ENCODE measurements at regions not wholly inside any gene's neighbourhood (a gene's known extent, or its start where the extent isn't known, plus 50 kb on each side); places are given as distances from the start of the nearest gene placed in this dataset.

DNA sequence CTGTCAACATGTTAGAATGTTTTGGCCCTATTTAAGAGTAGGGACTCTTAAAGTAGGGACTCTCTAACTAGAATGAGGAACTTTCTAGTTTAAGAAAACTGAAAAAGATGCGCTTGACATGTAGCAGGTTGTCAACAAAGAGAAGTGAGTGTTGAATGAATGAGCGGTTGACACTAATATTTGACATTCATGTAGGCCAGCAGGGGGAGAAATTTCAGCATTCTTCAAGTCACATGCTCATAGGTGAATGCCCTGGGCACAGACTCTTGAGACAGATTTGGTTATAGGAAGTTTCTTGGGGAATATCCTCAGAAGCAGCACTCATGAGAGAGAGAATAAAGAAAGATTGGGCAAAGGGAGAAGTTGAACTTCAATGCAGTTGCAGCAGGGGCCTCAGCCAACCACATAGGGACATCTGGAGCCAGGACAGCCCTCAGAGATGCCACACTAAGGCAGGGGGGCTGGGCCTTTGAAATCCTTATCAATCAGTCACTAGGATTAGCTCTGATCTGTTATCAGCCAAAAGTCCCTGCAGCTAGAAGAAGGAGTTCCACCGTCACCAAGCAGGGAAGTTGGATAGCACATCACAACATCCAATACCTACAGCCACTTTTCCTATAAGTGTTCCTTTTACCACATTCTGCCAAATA, 145.1 kb upstream of the FKBP1C start:
- TF ChIP-seq CTCF (IDR thresholded peaks at IDR 0.05; ENCODE audit: insufficient read depth, low read length, severe bottlenecking): no peak
- H3K27me3 ChIP-seq (ENCODE audit: control insufficient read depth, insufficient read depth, low read length): no peaks in the 10 kb centered on the region
- H3K4me3 ChIP-seq (ENCODE audit: low read depth, low read length): no peak overlapping the region
- no peaks in the 10 kb centered on the region for H3K36me3 ChIP-seq (ENCODE audit: control insufficient read depth, insufficient read depth, low read length)
- FAIRE-seq (no peak), DNase-seq (ENCODE audit: low read depth) (peak; percentile 12)

- FAIRE-seq (no peak), DNase-seq (ENCODE audit: low read depth) (no peak)
- Histone ChIP-seq H3K4me3 (ENCODE audit: low read depth, low read length) (no peak overlapping the region), H3K27me3 (ENCODE audit: control insufficient read depth, insufficient read depth, low read length) (no peaks in the 10 kb centered on the region), H3K36me3 (ENCODE audit: control insufficient read depth, insufficient read depth, low read length) (no peaks in the 10 kb centered on the region)
- no peak for TF ChIP-seq CTCF (IDR thresholded peaks at IDR 0.05; ENCODE audit: insufficient read depth, low read length, severe bottlenecking)
These were observed 116.3 kb upstream of the FKBP1C start for GRCh38 chr6:63094947-63095346.

- TF ChIP-seq CTCF (IDR thresholded peaks at IDR 0.05; ENCODE audit: insufficient read depth, low read length, severe bottlenecking): no peak
- no peak for FAIRE-seq
- DNase-seq (ENCODE audit: low read depth): no peak
- Histone ChIP-seq H3K27me3 (ENCODE audit: control insufficient read depth, insufficient read depth, low read length) (no peaks in the 10 kb centered on the region), H3K4me3 (ENCODE audit: low read depth, low read length) (no peak overlapping the region), H3K36me3 (ENCODE audit: control insufficient read depth, insufficient read depth, low read length) (no peaks in the 10 kb centered on the region)
These were observed 114.0 kb upstream of the FKBP1C start for GRCh38 chr6:63097222-63097621.

DNA sequence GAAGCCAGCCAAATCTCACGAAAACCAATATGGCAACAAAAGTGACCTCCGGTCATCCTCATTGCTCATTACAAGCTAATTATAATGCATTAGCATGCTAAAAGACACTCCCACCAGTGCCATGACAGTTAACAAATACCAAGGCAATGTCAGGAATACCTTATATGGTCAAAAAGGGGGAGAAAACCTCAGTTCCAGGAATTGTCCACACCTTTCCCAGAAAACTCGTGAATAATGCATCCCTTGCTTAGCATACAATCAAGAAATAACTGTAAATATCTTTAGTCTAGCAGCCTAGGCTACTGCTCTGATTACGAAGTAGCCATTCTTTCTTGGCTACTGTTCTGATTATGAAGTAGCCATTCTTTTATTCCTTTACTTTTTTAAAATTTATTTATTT, 112.5 kb upstream of the FKBP1C start:
- H3K27me3 ChIP-seq (ENCODE audit: control insufficient read depth, insufficient read depth, low read length): no peaks in the 10 kb centered on the region
- no peaks in the 10 kb centered on the region for H3K36me3 ChIP-seq (ENCODE audit: control insufficient read depth, insufficient read depth, low read length)
- H3K4me3 ChIP-seq (ENCODE audit: low read depth, low read length): no peak overlapping the region
- DNase-seq (ENCODE audit: low read depth): no peak
- no peak for TF ChIP-seq CTCF (IDR thresholded peaks at IDR 0.05; ENCODE audit: insufficient read depth, low read length, severe bottlenecking)
- FAIRE-seq: no peak

GRCh38 chr6:63099772-63100459, 111.4 kb upstream of the FKBP1C start:
- TF ChIP-seq CTCF (IDR thresholded peaks at IDR 0.05; ENCODE audit: insufficient read depth, low read length, severe bottlenecking): no peak
- DNase-seq (ENCODE audit: low read depth) (no peak), FAIRE-seq (no peak)
- H3K27me3 ChIP-seq (ENCODE audit: control insufficient read depth, insufficient read depth, low read length): no peaks in the 10 kb centered on the region
- no peak overlapping the region for H3K4me3 ChIP-seq (ENCODE audit: low read depth, low read length)
- no peaks in the 10 kb centered on the region for H3K36me3 ChIP-seq (ENCODE audit: control insufficient read depth, insufficient read depth, low read length)
